K562 (cell line): ENCODE measurements at regions not wholly inside any gene's neighbourhood (a gene's known extent, or its start where the extent isn't known, plus 50 kb on each side); places are given as distances from the start of the nearest gene placed in this dataset.

ENCODE experiments used
- ATAC-seq: fragments of 200-7000 bp; cut with Tn5 transposase; 3 replicates; pipeline ENCODE4 v1.9.1; 2020; ENCODE audit warnings: moderate library complexity
- BruUV-seq: library from RNA; stranded (reverse); fragments of 400-500 nt; replicated peaks from 2 replicates; lab custom pipeline; 2021; lab: Mats Ljungman, UMichigan
- CTCF ChIA-PET: fragments of 300-600 bp; formaldehyde crosslinking; extraction: SDS; loops from one replicate; lab custom pipeline; 2021; ENCODE audit warnings: low intra/inter-chr PET ratio; lab: Yijun Ruan, JAX
- POLR2A ChIA-PET: fragments of 300-600, 350-650 bp; sonication (Branson Sonifier 250); formaldehyde crosslinking; extraction: SDS; loops from one replicate; lab custom pipeline; 2021; ENCODE audit warnings: antibody characterized with exemption, inconsistent platforms; lab: Yijun Ruan, JAX
- DNase-seq, 4 experiments: peaks; one replicate each; pipeline versions ENCODE4 v3.0.0 to v3.0.0-alpha.2; 2011 to 2018; ENCODE audit warnings: low spot score in 3 of 4, mixed read lengths in 3 of 4; ENCODE audit errors: extremely low read depth in 1 of 4
- FAIRE-seq: peaks from 2 replicates; lab custom pipeline; 2011; peaks lifted over from hg19 to GRCh38; lab: Jason Lieb, UNC
- H2AFZ ChIP-seq: 2 replicates; pipeline ENCODE4 v1.6.0; 2011; ENCODE audit warnings: low read depth, low read length, control low read depth, inconsistent platforms
- H3K27ac ChIP-seq: fragments of 200-600 bp; 3 replicates; pipeline ENCODE4 v1.8.0; 2011; ENCODE audit warnings: low read depth, mild to moderate bottlenecking, control low read depth, inconsistent platforms, low read length, moderate library complexity, mixed read lengths; ENCODE audit errors: extremely low read depth
- H3K27me3 ChIP-seq, 2 experiments: fragments of 300-600 bp in 1 of 2; 2 replicates in 1 of 2; 3 replicates in 1 of 2; pipeline versions ENCODE4 v1.6.0 to v1.8.0; 2011; ENCODE audit warnings: inconsistent platforms in 2 of 2, low read length in 2 of 2, mild to moderate bottlenecking in 1 of 2, mixed read lengths in 1 of 2, moderate library complexity in 1 of 2; ENCODE audit not compliant: control insufficient read depth in 2 of 2, insufficient read depth in 2 of 2
- H3K36me3 ChIP-seq: fragments of 300-600 bp; 3 replicates; pipeline ENCODE4 v1.8.0; 2011; ENCODE audit warnings: mild to moderate bottlenecking, low read length, inconsistent platforms; ENCODE audit not compliant: control insufficient read depth, insufficient read depth
- H3K4me1 ChIP-seq, 2 experiments: fragments of 200-600 bp in 1 of 2; replicated peaks in 1 of 2; 2 replicates in 1 of 2; 3 replicates in 1 of 2; pipeline versions ENCODE4 v1.5.1 to v1.8.0; 2011; ENCODE audit warnings: inconsistent platforms in 2 of 2, low read length in 2 of 2, mild to moderate bottlenecking in 1 of 2, mixed read lengths in 1 of 2, moderate library complexity in 1 of 2; ENCODE audit not compliant: control insufficient read depth in 2 of 2, insufficient read depth in 2 of 2
- H3K4me2 ChIP-seq: 2 replicates; pipeline ENCODE4 v1.6.1; 2011; ENCODE audit warnings: low read length, control low read depth, inconsistent platforms, mixed read lengths; ENCODE audit not compliant: insufficient read depth
- H3K4me3 ChIP-seq: fragments of 200-600 bp; sonication (generic), shearing (Covaris generic); 2 replicates; pipeline ENCODE4 v1.5.1; 2016; ENCODE audit warnings: control low read depth, inconsistent platforms
- H3K79me2 ChIP-seq: fragments of 200-600 bp; 3 replicates; pipeline ENCODE4 v1.8.0; 2011; ENCODE audit warnings: low read length, inconsistent platforms; ENCODE audit not compliant: control insufficient read depth, insufficient read depth
- H3K9ac ChIP-seq, 2 experiments: 2 replicates each; pipeline versions ENCODE4 v1.6.0 to v1.6.1; 2011; ENCODE audit warnings: low read depth in 2 of 2, low read length in 2 of 2, control low read depth in 1 of 2, inconsistent platforms in 1 of 2, mild to moderate bottlenecking in 1 of 2, mixed read lengths in 1 of 2; ENCODE audit not compliant: insufficient read depth in 1 of 2
- H3K9me1 ChIP-seq: one replicate; pipeline ENCODE4 v1.6.0; 2011; ENCODE audit warnings: inconsistent platforms, mild to moderate bottlenecking, low read length, moderate library complexity; ENCODE audit not compliant: control insufficient read depth, insufficient read depth
- H3K9me3 ChIP-seq: replicated peaks from 2 replicates; pipeline ENCODE4 v1.5.1; 2011; ENCODE audit warnings: low read depth, low read length, inconsistent platforms; ENCODE audit not compliant: control insufficient read depth, insufficient read depth
- H4K20me1 ChIP-seq: replicated peaks from 2 replicates; pipeline ENCODE4 v1.6.1; 2011; ENCODE audit warnings: low read length, inconsistent platforms, mixed read lengths; ENCODE audit not compliant: control insufficient read depth, insufficient read depth
- MAFG ChIP-seq: fragments of 450-650 bp; conservative IDR thresholded peaks from 2 replicates; pipeline ENCODE4 v1.6.1; 2016; ENCODE audit warnings: missing genetic modification characterization, missing compliant biosample characterization
- NUFIP1 ChIP-seq: fragments of 450-650 bp; IDR thresholded peaks from 2 replicates; pipeline ENCODE4 v1.6.1; 2018; ENCODE audit not compliant: partially characterized antibody
- RBM34 ChIP-seq: fragments of 200-400 bp; formaldehyde crosslinking; IDR thresholded peaks from 2 replicates; pipeline ENCODE4 v1.6.1; 2018; ENCODE audit warnings: low read length, borderline replicate concordance; ENCODE audit not compliant: insufficient read depth
- RNF2 ChIP-seq: sonication (generic); IDR thresholded peaks from 2 replicates; pipeline ENCODE4 v1.6.1; 2016
- SMAD2 ChIP-seq: fragments of 150-350 bp; IDR thresholded peaks from 2 replicates; pipeline ENCODE4 v1.6.1; 2014; ENCODE audit warnings: low read depth, mild to moderate bottlenecking, low read length
- SMARCA5 ChIP-seq: fragments of 450-650 bp; IDR thresholded peaks from 2 replicates; pipeline ENCODE4 v1.6.1; 2016
- TCF3 ChIP-seq: sonication (generic); formaldehyde crosslinking; IDR thresholded peaks from 2 replicates; pipeline ENCODE4 v1.4.0; 2020; ENCODE audit warnings: mild to moderate bottlenecking, missing genetic modification reagents
- TGIF2 ChIP-seq: sonication (generic); formaldehyde crosslinking; IDR thresholded peaks from 2 replicates; pipeline ENCODE4 v1.8.1; 2022; ENCODE audit warnings: mild to moderate bottlenecking, missing genetic modification reagents, moderate library complexity
- ZFP30 ChIP-seq: fragments of 250-450 bp; sonication (Bioruptor Pico); IDR thresholded peaks from 2 replicates; pipeline ENCODE4 v1.8.0; 2022; ENCODE audit warnings: moderate library complexity, mild to moderate bottlenecking, inconsistent platforms, borderline replicate concordance
- ZNF143 ChIP-seq: sonication (generic); formaldehyde crosslinking; IDR thresholded peaks from 2 replicates; pipeline ENCODE4 v1.9.0; 2022; ENCODE audit warnings: mild to moderate bottlenecking, missing genetic modification reagents
- ZNF165 ChIP-seq: fragments of 250-450 bp; sonication (Bioruptor Pico); IDR thresholded peaks from 2 replicates; pipeline ENCODE4 v1.4.0; 2020; ENCODE audit warnings: borderline replicate concordance
- WGBS: fragments of 100-300 bp; shearing (Covaris generic); methylation state at CpG from one replicate; pipeline ENCODE4 v1.1.6; 2016; ENCODE audit warnings: low coverage, mixed read lengths; ENCODE audit not compliant: insufficient coverage; ENCODE audit errors: missing lambda C conversion rate; 5-methylcytosine and 5-hydroxymethylcytosine counted together
- in situ Hi-C: fragments of 300-500 bp; cut with MboI; formaldehyde crosslinking; loops from 4 replicates; pipeline ENCODE4 v1.15.0; 2018; ENCODE audit warnings: inconsistent platforms, mixed read lengths
- intact Hi-C: fragments of 100-400 bp; cut with micrococcal nuclease; formaldehyde crosslinking; loops from 2 replicates; pipeline ENCODE4 v1.14.2; 2022
- TF ChIP-seq, protein P1 (sequence below): fragments of 450-650 bp; IDR thresholded peaks from 2 replicates; pipeline ENCODE4 v1.6.1; 2016; ENCODE audit warnings: low read depth

DNA sequence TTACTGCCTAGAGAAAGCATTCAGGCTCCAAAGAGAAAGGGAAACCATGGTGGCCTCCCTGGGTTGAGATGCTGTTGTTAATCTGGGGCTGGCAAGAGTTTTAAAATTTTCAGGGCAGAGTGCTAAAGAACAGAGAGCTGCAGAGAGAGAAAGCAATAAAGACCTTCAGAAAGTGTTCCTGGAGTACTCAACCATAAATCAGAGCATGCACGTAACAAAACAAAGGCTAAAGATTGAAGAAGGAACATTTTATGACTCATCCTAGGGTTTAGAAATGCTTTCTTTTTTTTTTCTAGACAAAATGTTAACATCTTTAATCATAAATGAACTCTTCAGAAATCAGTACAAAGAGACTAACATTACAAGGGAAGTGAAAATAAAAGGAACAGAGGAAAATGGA lies 562.3 kb upstream of the NDST4 start:
- no peak for ATAC-seq
- H3K9me3 ChIP-seq: no peaks in the 10 kb centered on the region
- intact Hi-C loops: no loop called here
- POLR2A ChIA-PET: no interaction called here
- no peak overlapping the region for H3K4me2 ChIP-seq
- H3K4me3 ChIP-seq: no peak overlapping the region
- no peak overlapping the region for H3K9ac ChIP-seq
- no peaks in the 10 kb centered on the region for H3K9me1 ChIP-seq
- no TSS peak for BruUV-seq
- in situ Hi-C loops: no loop called here
- H2AFZ ChIP-seq: no peak overlapping the region
- H3K27ac ChIP-seq: no peak overlapping the region
- no peaks in the 10 kb centered on the region for H3K79me2 ChIP-seq
- CTCF ChIA-PET: no interaction called here
- H3K4me1 ChIP-seq: no peaks in the 10 kb centered on the region
- no peak for FAIRE-seq
- H4K20me1 ChIP-seq: no peaks in the 10 kb centered on the region
- TF ChIP-seq RNF2 (no peak), SMARCA5 (no peak), ZNF165 (no peak), ZFP30 (CRISPR knock-in tag) (no peak), TCF3 (CRISPR knock-in tag) (no peak)
- no peak for DNase-seq
- H3K27me3 ChIP-seq: no peaks in the 10 kb centered on the region
- 0% methylated on average over 1 of the region's 1 CpG for WGBS
- H3K36me3 ChIP-seq: no peaks in the 10 kb centered on the region

DNA sequence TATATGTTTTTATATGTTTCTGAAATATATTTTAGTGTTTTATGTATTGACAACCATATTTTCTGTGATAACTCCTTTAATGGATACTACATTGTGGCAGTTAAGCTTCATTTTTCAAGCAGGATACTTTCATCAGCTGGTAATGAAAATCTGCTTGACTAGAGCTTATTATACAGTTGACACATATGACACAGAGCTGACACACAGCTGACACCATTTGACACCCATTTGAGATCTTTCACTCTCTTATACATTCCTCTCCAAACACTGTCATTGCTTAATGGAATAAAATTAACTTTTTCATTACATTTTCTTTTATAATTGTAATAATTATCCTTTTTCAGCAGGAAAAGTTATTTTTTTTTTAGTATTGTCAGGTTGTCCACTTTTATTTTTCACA lies 561.1 kb upstream of the NDST4 start:
- Histone ChIP-seq H3K27me3 (no peaks in the 10 kb centered on the region), H3K9me3 (no peaks in the 10 kb centered on the region), H3K4me2 (no peak overlapping the region), H3K79me2 (no peaks in the 10 kb centered on the region), H4K20me1 (no peaks in the 10 kb centered on the region), H3K4me3 (no peak overlapping the region), H3K9me1 (no peaks in the 10 kb centered on the region), H2AFZ (no peak overlapping the region), H3K9ac (no peak overlapping the region), H3K4me1 (no peaks in the 10 kb centered on the region), H3K36me3 (no peaks in the 10 kb centered on the region), H3K27ac (no peak overlapping the region)
- intact Hi-C loops: no loop called here
- ChIA-PET POLR2A (no interaction called here), CTCF (no interaction called here)
- DNase-seq: no peak
- no peak for ATAC-seq
- BruUV-seq: no TSS peak
- in situ Hi-C loops: no loop called here
- no peak for FAIRE-seq
- TF ChIP-seq SMAD2 (no peak), ZNF143 (no peak), TGIF2 (CRISPR knock-in tag) (no peak), MAFG (no peak), NUFIP1 (no peak), RBM34 (no peak)
- TF ChIP-seq, protein P1, sequence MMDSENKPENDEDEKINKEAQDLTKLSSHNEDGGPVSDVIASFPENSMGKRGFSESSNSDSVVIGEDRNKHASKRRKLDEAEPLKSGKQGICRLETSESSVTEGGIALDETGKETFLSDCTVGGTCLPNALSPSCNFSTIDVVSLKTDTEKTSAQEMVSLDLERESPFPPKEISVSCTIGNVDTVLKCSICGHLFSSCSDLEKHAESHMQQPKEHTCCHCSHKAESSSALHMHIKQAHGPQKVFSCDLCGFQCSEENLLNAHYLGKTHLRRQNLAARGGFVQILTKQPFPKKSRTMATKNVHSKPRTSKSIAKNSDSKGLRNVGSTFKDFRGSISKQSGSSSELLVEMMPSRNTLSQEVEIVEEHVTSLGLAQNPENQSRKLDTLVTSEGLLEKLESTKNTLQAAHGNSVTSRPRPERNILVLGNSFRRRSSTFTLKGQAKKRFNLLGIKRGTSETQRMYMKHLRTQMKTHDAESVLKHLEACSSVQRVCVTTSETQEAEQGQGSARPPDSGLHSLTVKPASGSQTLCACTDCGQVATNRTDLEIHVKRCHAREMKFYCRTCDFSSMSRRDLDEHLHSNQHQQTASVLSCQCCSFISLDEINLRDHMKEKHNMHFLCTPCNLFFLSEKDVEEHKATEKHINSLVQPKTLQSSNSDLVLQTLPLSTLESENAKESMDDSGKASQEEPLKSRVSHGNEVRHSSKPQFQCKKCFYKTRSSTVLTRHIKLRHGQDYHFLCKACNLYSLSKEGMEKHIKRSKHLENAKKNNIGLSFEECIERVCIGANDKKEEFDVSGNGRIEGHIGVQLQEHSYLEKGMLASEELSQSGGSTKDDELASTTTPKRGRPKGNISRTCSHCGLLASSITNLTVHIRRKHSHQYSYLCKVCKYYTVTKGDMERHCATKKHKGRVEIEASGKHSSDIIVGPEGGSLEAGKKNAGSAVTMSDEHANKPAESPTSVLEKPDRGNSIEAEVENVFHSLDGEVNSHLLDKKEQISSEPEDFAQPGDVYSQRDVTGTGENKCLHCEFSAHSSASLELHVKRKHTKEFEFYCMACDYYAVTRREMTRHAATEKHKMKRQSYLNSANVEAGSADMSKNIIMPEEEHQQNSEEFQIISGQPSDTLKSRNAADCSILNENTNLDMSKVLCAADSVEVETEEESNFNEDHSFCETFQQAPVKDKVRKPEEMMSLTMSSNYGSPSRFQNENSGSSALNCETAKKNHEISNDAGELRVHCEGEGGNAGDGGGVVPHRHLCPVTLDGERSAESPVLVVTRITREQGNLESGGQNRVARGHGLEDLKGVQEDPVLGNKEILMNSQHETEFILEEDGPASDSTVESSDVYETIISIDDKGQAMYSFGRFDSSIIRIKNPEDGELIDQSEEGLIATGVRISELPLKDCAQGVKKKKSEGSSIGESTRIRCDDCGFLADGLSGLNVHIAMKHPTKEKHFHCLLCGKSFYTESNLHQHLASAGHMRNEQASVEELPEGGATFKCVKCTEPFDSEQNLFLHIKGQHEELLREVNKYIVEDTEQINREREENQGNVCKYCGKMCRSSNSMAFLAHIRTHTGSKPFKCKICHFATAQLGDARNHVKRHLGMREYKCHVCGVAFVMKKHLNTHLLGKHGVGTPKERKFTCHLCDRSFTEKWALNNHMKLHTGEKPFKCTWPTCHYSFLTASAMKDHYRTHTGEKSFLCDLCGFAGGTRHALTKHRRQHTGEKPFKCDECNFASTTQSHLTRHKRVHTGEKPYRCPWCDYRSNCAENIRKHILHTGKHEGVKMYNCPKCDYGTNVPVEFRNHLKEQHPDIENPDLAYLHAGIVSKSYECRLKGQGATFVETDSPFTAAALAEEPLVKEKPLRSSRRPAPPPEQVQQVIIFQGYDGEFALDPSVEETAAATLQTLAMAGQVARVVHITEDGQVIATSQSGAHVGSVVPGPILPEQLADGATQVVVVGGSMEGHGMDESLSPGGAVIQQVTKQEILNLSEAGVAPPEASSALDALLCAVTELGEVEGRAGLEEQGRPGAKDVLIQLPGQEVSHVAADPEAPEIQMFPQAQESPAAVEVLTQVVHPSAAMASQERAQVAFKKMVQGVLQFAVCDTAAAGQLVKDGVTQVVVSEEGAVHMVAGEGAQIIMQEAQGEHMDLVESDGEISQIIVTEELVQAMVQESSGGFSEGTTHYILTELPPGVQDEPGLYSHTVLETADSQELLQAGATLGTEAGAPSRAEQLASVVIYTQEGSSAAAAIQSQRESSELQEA: no peak
